Psoas muscle (tissue), 7 donors: ENCODE measurements at regions not wholly inside any gene's neighbourhood (a gene's known extent, or its start where the extent isn't known, plus 50 kb on each side); places are given as distances from the start of the nearest gene placed in this dataset.

ENCODE experiments used
- ATAC-seq, 4 donors: fragments of 200-7000 bp; cut with Tn5 transposase; one replicate each; pipeline ENCODE4 v1.9.1; 2020; ENCODE audit warnings: moderate library complexity in 3 of 4, mild to moderate bottlenecking in 2 of 4
- DNase-seq, 2 donors: peaks; one replicate each; pipeline ENCODE4 v3.0.0-alpha.2; 2020
- H3K27ac ChIP-seq: fragments of 200-600 bp; one replicate; pipeline ENCODE4 v1.8.0; 2022
- H3K27me3 ChIP-seq, 3 donors: fragments of 200-600 bp in 1 of 3; one replicate each; pipeline versions ENCODE4 v1.6.1 to v1.8.0; 2013 to 2022; ENCODE audit warnings: low read length in 2 of 3, mild to moderate bottlenecking in 2 of 3, moderate library complexity in 1 of 3; ENCODE audit not compliant: insufficient read depth in 3 of 3
- H3K36me3 ChIP-seq, 2 donors: fragments of 200-600 bp in 1 of 2; one replicate each; pipeline versions ENCODE4 v1.6.1 to v1.8.0; 2013 to 2022; ENCODE audit warnings: low read depth in 1 of 2, mild to moderate bottlenecking in 1 of 2, moderate library complexity in 1 of 2; ENCODE audit not compliant: insufficient read depth in 1 of 2
- H3K4me1 ChIP-seq: fragments of 200-600 bp; one replicate; pipeline ENCODE4 v1.8.0; 2022
- H3K4me3 ChIP-seq: fragments of 200-600 bp; one replicate; pipeline ENCODE4 v1.8.0; 2022; ENCODE audit warnings: mild to moderate bottlenecking
- H3K9me3 ChIP-seq: fragments of 200-600 bp; one replicate; pipeline ENCODE4 v1.8.0; 2022
- CTCF ChIP-seq: fragments of 200-600 bp; IDR thresholded peaks from one replicate; pipeline ENCODE4 v1.8.0; 2022; ENCODE audit warnings: antibody characterized with exemption
- WGBS, 3 donors: extraction: QIAGEN DNeasy Blood & Tissue Kit; methylation state at CpG; one replicate each; pipeline versions ENCODE4 v1.1.6 to v1.1.7; 2013; 5-methylcytosine and 5-hydroxymethylcytosine counted together
- intact Hi-C, 2 donors: fragments of 100-400 bp; cut with DNase I; formaldehyde crosslinking; loops; one replicate each; pipeline versions ENCODE4 v1.11.0 to v1.14.2; 2022
- donor health status: healthy with polysubstance abuse.
- donor health status: DM: no; HTN: no; CAD: no; lungs with moderate emphysema.
- donor health status: Bipolar disorder and iron deficiency.
- donor health status: healthy.
- donor health status: DM: yes; HTN: yes; CAD: no.
- donor health status: DM: no; HTN: no; CAD: no.
- donor health status: DM: yes; HTN: yes; CAD: no.

- H3K36me3 ChIP-seq = no peaks in the 10 kb centered on the region
- H3K4me3 ChIP-seq = no peak overlapping the region
- WGBS, 3 donors = 54 to 59% (median 57%) methylated on average over 4 of the region's 4 CpGs
- no peak for TF ChIP-seq CTCF
- H3K9me3 ChIP-seq = no peaks in the 10 kb centered on the region
- no peak overlapping the region for H3K27ac ChIP-seq
- H3K4me1 ChIP-seq = no peaks in the 10 kb centered on the region
- no peak for ATAC-seq
- no peaks in the 10 kb centered on the region for H3K27me3 ChIP-seq
- intact Hi-C loops = no loop called here
- no peak for DNase-seq
These were observed 156.6 kb upstream of the LHCGR start for GRCh38 chr2:48912110-48912509.

GRCh38 chr2:48910961-48911360 is 155.4 kb upstream of the LHCGR start:
- no peak for TF ChIP-seq CTCF
- ATAC-seq = no peak
- no peak for DNase-seq
- H3K27ac ChIP-seq = no peak overlapping the region
- H3K4me3 ChIP-seq = no peak overlapping the region
- H3K27me3 ChIP-seq = no peaks in the 10 kb centered on the region
- intact Hi-C loops = no loop called here
- H3K9me3 ChIP-seq = no peaks in the 10 kb centered on the region
- no peaks in the 10 kb centered on the region for H3K36me3 ChIP-seq
- no peaks in the 10 kb centered on the region for H3K4me1 ChIP-seq

GRCh38 chr2:48906633-48907032 is 151.1 kb upstream of the LHCGR start:
- no peak for DNase-seq
- Histone ChIP-seq H3K36me3 (no peaks in the 10 kb centered on the region), H3K9me3 (no peaks in the 10 kb centered on the region), H3K4me1 (no peaks in the 10 kb centered on the region), H3K27me3 (no peaks in the 10 kb centered on the region), H3K4me3 (no peak overlapping the region), H3K27ac (no peak overlapping the region)
- intact Hi-C loops = no loop called here
- ATAC-seq = no peak
- WGBS, 3 donors = 53 to 62% (median 54%) methylated on average over 3 of the region's 3 CpGs
- no peak for TF ChIP-seq CTCF

- no peak for TF ChIP-seq CTCF
- no peaks in the 10 kb centered on the region for H3K9me3 ChIP-seq
- no peaks in the 10 kb centered on the region for H3K4me1 ChIP-seq
- H3K36me3 ChIP-seq = no peaks in the 10 kb centered on the region
- no peak overlapping the region for H3K27ac ChIP-seq
- ATAC-seq (no peak), DNase-seq (peak in 1 of 2 donors; percentile 27)
- intact Hi-C loops = no loop called here
- no peaks in the 10 kb centered on the region for H3K27me3 ChIP-seq
- WGBS, 3 donors = 84 to 89% (median 87%) methylated on average over 10 of the region's 10 CpGs
- no peak overlapping the region for H3K4me3 ChIP-seq
These were observed 150.2 kb upstream of the LHCGR start for GRCh38 chr2:48905696-48906095.

- Histone ChIP-seq H3K4me1 (no peaks in the 10 kb centered on the region), H3K27me3 (peaks cover 0 to 3% (median 0%) of the 10 kb centered on the region in 3 donors), H3K9me3 (no peaks in the 10 kb centered on the region), H3K27ac (no peak overlapping the region), H3K4me3 (no peak overlapping the region), H3K36me3 (no peaks in the 10 kb centered on the region)
- DNase-seq = no peak
- 90 to 92% (median 90%) methylated on average over 5 of the region's 5 CpGs for WGBS, 3 donors
- TF ChIP-seq CTCF = no peak
- intact Hi-C loops = no loop called here
- ATAC-seq = no peak
These were observed 147.0 kb upstream of the LHCGR start for GRCh38 chr2:48902521-48902920.
